NCI-H2029 (cell line): ENCODE measurements at regions not wholly inside any gene's neighbourhood (a gene's known extent, or its start where the extent isn't known, plus 50 kb on each side); places are given as distances from the start of the nearest gene placed in this dataset.

Experiments
- DNase-seq: peaks from one replicate; lab custom pipeline; 2025; lab: John Stamatoyannopoulos, UW

DNA sequence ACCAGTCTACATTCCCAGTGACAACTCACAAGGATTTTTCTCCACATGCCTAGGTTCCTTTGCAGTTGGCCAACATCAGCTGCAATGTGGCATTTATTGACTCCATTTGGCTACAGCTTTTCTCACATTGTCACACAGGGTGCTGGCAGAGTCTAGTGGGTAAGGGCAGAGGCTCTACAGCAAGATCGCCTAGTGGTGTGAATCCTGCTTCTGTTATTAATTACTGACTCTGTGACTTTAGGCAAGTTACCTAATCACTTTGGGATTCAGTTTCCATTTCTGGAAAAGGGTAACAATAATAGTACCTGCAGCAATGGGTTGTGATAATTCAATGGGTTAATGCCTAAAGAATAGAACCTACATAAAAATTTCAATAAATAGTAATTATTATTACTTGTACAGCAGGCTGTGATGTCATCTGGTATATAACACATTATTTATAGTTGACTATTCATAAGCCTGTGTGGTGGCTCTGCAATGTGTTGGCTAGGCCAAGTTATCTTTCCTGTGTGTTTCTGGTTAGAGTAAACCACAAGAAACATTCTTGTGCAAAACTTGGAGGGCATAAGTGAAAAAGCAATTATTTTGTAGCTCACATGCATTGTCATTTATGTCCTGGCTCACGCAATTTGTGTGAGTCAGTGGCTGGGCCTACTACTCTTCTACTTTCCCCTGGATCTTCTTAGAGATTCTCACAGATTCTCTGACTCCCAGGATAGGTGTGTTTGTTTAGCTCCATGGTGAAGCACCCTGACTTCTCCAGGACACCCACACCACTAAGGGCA, 59.5 kb downstream of the PTGS2 start:
- DNase-seq = no peak

- peak; percentile 25 for DNase-seq
Measured at GRCh38 chr1:186618401-186619170, 61.6 kb downstream of the PTGS2 start.

- DNase-seq = no peak
Measured at GRCh38 chr1:186617926-186618325, 62.3 kb downstream of the PTGS2 start.

- DNase-seq = no peak
Measured at GRCh38 chr1:186616511-186616910, 63.7 kb downstream of the PTGS2 start.

DNA sequence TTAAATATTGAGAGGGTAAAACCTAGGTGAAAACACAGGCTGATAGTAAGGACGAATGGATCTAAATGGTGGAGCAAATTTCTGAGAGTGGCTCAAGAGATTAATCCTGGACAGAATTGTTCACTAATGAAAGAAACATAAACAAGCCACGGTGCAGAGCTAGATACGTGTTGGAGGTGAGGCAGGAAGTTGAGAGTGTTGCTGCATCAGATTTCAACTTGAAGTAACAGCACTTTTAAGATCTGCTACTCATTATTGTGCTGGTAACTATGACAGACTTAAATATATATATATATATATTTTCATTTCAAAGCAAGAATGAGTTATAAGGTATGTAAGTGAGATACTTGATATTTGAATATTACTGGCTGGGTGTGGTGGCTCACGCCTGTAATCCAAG, 64.9 kb downstream of the PTGS2 start:
- DNase-seq = no peak

DNA sequence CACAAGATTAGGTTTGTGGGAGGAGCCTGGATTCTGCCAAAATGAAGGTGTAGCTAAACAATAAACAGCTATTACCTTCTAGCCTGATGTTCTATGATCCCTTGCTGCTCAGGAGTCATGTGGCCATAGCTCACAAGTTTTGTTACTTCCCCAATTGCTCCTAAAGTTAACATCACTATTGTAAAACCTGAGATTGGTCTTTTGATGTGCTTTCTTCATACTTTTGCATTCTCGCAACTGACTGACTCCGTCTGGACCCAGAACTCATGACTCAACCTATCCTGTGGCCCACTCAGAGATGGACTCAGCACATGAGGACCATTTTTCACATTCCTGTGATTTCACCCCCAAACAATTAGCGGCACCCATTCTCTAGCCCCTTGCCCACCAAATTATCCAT, 69.1 kb downstream of the PTGS2 start:
- no peak for DNase-seq

DNA sequence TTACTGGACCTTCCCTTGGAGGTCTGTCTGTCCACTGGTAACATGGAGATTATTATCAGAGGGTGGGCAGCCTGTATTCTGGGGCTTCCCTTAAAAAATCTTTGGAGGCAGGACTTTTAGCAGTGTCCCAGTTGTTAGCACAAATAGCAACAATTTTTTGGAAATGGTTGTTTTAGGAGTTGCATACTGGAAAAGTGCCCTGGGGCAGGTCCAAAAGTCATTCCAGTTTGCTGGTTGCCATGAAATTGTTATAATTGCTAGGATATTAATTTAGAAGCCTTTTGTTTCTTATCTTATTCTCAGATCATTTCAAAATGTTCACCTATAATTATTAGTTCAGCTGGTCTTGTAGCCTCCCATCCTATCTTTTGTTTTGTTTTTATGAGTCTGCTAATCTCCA, 71.0 kb downstream of the PTGS2 start:
- DNase-seq = no peak

GRCh38 chr1:186605762-186606350, 74.4 kb downstream of the PTGS2 start:
- DNase-seq = no peak

GRCh38 chr1:186595969-186596368, 84.3 kb downstream of the PTGS2 start:
- no peak for DNase-seq

DNA sequence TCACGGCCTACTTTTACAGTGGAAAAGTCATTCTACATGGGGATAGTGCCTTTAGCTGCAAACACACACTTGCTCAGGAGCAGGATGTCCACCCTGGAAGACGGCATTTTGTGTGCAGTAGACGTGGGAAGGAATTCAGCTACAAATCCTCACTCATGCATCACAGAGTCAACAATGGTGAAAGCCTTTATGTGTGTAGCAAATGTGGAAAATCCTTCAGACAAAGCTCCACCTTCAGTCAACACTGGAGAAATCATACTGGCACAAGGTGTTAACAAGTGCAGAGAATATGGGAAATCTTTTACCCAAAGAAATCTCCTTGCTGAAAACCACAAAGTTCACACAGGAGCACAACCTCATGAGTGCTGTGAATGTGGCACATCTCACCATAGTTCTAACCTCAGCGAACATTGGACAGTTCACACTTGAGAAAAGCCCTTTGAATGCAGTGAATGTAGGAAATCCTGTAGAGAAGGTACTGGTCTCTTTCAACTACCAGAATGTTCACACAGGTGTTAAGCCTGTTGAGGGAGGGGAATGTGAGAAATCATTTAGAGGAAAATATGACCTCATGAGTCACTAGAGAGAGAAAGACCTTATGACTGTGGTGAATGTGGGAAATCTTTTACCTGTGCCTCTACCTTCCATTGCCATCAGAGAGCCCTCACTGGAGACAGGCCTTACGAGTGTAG, 101.8 kb downstream of the PTGS2 start:
- DNase-seq = no peak

- no peak for DNase-seq
Measured at GRCh38 chr1:186577633-186578032, 102.6 kb downstream of the PTGS2 start.

DNA sequence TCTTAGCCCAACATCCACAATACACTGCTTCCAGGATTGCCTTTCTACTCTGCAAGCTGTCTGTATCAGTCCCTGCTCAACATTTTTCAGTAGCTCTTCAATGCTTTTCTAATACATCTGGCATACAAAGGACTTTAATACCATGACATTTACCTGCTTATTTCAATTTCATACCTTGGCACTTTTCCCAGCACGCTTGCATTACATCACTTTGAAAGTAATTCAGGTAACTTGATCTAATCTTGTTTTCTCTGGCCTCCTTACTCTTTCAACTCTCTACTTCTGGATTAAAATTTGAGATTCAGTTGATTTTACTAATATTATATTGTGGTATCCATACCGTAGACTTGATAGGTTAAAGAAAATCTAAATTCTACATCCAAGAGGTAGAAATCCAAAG, 103.0 kb downstream of the PTGS2 start:
- DNase-seq = no peak

- DNase-seq = no peak
Measured at GRCh38 chr1:186575348-186575747, 104.9 kb downstream of the PTGS2 start.

DNA sequence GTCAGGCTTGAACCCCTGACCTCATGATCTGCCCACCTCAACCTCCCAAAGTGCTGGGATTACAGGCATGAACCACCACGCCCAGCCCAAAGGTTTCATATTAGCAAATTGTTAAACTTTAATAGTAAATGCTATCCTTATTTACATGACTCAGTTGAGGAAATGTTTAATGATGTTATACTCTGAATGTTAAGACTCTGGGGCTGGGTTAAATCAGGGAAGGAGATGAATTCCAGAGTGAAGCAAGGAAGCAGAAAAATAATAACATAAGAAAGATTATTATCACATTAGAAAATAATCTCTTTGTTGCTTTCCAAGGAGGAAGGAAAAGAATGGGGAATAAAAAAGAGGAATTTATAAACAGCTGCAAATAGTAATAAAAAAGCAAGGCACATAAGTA, 105.3 kb downstream of the PTGS2 start:
- DNase-seq = no peak

DNA sequence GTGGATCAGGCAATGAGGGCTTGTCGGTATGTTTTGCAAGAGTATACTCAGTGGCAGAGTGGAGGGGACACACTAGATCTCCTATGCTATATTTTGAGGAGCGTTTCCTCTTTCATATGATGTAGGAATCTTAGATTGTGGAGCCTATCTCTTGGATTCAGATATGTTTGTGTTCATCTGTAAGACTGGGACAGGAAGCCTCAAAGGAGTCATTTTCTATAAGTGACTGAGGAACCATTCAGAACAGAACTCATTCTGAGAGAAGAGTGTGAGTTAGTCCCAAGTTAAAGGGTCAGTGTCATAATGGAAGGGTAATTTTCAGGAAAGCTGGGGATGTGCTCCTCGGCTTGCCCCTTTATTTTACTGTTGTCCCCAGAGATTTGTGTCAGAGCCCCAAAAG, 107.7 kb downstream of the PTGS2 start:
- DNase-seq = no peak

DNA sequence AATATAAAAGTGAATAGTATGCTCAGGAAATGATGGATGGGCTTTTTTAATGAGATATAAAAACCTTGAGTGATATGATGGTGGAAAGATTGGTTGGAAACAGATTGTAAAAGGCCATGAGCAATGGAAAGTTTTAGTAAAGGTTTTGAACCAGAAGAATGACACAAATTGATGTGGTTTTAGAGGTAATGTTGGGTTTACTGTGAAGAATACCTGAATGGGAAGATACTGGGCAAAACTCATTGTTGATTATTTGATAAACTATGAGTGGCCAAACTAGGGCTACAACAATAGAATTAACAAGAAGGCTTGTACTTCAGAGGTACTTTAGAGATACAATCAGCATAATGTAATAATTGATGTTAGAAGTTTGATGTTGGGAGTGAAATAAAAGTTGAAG, 108.5 kb downstream of the PTGS2 start:
- no peak for DNase-seq

- DNase-seq = no peak
Measured at GRCh38 chr1:186569856-186570255, 108.9 kb upstream of the PDC start.

GRCh38 chr1:186568221-186568620, 107.3 kb upstream of the PDC start:
- no peak for DNase-seq

DNA sequence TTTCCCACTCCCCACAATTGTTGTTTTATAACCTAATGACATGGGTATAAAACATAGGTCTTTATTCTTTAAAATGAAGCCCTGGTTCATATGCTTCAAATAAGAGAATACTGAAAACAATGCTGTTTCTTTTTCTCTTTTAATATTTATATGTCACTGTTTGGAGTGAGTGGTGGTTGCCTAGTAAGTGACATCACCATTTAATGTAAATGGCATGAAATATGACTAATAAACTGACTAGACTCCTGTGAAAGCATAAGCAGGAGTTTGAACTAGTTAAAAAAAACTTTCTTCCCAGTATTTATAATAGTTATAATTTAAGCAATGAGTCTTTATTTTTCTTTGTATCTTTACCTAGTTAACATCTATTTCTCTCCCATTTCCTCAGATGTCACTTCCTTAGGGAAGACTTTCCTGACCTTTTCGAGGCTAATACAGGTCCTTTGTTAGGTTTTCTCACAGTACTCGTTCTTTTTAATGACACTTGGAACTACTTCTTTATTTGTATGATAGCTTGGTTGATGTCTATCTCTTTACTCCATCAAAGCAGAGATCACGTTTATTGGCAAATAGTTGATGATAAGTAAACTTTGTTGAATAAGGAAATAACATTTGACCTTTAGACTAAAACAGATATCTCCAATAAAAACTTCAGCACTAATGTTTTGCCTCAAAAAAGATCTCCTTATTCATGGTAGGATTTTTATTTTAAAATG, 105.4 kb upstream of the PDC start:
- no peak for DNase-seq

- no peak for DNase-seq
Measured at GRCh38 chr1:186564582-186564981, 103.7 kb upstream of the PDC start.

- DNase-seq = no peak
Measured at GRCh38 chr1:186559601-186560116, 98.7 kb upstream of the PDC start.
